OCI-LY3 (cell line): ENCODE measurements at regions not wholly inside any gene's neighbourhood (a gene's known extent, or its start where the extent isn't known, plus 50 kb on each side); places are given as distances from the start of the nearest gene placed in this dataset.

Experiments
- EZH2phosphoT487 ChIP-seq: fragments of 200-600 bp; shearing (Covaris generic); IDR thresholded peaks from 2 replicates; pipeline ENCODE4 v1.6.1; 2018; ENCODE audit warnings: antibody characterized with exemption, mixed run types, low read depth
- TF ChIP-seq, protein P1 (sequence below): fragments of 200-600, 300-600 bp; sonication (generic); IDR thresholded peaks from 2 replicates; pipeline ENCODE4 v1.5.1; 2014; ENCODE audit warnings: antibody characterized with exemption, low read length, low read depth

DNA sequence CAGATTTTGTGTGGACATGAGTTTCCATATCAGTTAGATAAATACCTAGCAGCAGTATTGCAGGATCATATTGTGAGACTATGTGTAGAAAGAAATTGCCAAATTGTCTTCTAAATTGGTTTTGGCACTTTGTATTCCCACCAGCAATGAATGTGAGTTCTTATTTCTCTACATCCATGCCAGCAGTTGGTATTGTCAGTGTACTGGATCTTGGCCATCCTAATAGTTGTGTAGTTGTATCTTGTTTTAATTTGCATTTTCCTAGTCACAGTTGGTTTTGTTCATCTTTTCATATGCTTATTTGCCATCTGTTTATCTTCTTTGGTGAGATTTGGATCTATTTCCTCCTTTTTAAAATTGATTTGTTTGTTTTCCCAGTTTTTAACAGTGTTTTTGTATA, 154.7 kb upstream of the HCRTR2 start:
- TF ChIP-seq, protein P1, sequence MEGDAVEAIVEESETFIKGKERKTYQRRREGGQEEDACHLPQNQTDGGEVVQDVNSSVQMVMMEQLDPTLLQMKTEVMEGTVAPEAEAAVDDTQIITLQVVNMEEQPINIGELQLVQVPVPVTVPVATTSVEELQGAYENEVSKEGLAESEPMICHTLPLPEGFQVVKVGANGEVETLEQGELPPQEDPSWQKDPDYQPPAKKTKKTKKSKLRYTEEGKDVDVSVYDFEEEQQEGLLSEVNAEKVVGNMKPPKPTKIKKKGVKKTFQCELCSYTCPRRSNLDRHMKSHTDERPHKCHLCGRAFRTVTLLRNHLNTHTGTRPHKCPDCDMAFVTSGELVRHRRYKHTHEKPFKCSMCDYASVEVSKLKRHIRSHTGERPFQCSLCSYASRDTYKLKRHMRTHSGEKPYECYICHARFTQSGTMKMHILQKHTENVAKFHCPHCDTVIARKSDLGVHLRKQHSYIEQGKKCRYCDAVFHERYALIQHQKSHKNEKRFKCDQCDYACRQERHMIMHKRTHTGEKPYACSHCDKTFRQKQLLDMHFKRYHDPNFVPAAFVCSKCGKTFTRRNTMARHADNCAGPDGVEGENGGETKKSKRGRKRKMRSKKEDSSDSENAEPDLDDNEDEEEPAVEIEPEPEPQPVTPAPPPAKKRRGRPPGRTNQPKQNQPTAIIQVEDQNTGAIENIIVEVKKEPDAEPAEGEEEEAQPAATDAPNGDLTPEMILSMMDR = no peak
- TF ChIP-seq EZH2phosphoT487 = no peak
